Stomach (tissue), 8 donors: ENCODE measurements at regions not wholly inside any gene's neighbourhood (a gene's known extent, or its start where the extent isn't known, plus 50 kb on each side); places are given as distances from the start of the nearest gene placed in this dataset.

ENCODE experiments used
- DNase-seq, 2 donors: peaks; one replicate each; pipeline versions ENCODE4 v3.0.0 to v3.0.0-alpha.2; 2013 to 2019
- H3K27ac ChIP-seq, 5 donors: fragments of 200-600 bp in 4 of 5; sonication (generic) in 4 of 5; one replicate each; pipeline ENCODE4 v1.5.1; 2013 to 2019; ENCODE audit warnings: mild to moderate bottlenecking in 1 of 5, moderate library complexity in 1 of 5
- H3K27me3 ChIP-seq, 3 donors: fragments of 200-600 bp; sonication (generic); one replicate each; pipeline ENCODE4 v1.5.1; 2017 to 2019; ENCODE audit warnings: mixed run types in 1 of 3
- H3K36me3 ChIP-seq, 4 donors: fragments of 200-600 bp; sonication (generic); 1 replicate in 3 of 4; 2 replicates in 1 of 4; pipeline ENCODE4 v1.5.1; 2016 to 2019
- H3K4me1 ChIP-seq, 4 donors: fragments of 200-600 bp; sonication (generic); one replicate each; pipeline ENCODE4 v1.5.1; 2016 to 2019
- H3K4me3 ChIP-seq, 4 donors: fragments of 200-600 bp; sonication (generic) in 3 of 4; one replicate each; pipeline ENCODE4 v1.5.1; 2016 to 2019; ENCODE audit warnings: mild to moderate bottlenecking in 1 of 4
- H3K9me3 ChIP-seq, 4 donors: fragments of 200-600 bp; sonication (generic); one replicate each; pipeline ENCODE4 v1.5.1; 2016 to 2019
- EP300 ChIP-seq: sonication (generic); formaldehyde crosslinking; IDR thresholded peaks from one replicate; pipeline ENCODE4 v1.6.1; 2017; ENCODE audit warnings: antibody characterized with exemption
- POLR2A ChIP-seq, 4 donors: fragments of 450-650 bp; IDR thresholded peaks; one replicate each; pipeline ENCODE4 v1.6.1; 2016; ENCODE audit warnings: antibody characterized with exemption in 4 of 4, control low read depth in 2 of 4, mild to moderate bottlenecking in 1 of 4, moderate library complexity in 1 of 4
- POLR2AphosphoS5 ChIP-seq, 3 donors: sonication (generic); formaldehyde crosslinking; IDR thresholded peaks; one replicate each; pipeline ENCODE4 v1.6.1; 2016; ENCODE audit warnings: antibody characterized with exemption in 3 of 3
- WGBS, 5 donors: extraction: QIAGEN DNeasy Blood & Tissue Kit in 3 of 5; methylation state at CpG; one replicate each; pipeline versions ENCODE4 v1.1.5 to v1.1.7; 2013 to 2018; 5-methylcytosine and 5-hydroxymethylcytosine counted together
- intact Hi-C: fragments of 100-400 bp; cut with DNase I; formaldehyde crosslinking; loops from one replicate; pipeline ENCODE4 v1.15.1; 2023; ENCODE audit warnings: low total_unique reads
- TF ChIP-seq, protein P1 (sequence below), 7 experiments: fragments of 450-650 bp in 4 of 7; fragments of 200-600 bp in 3 of 7; sonication (generic) in 3 of 7; IDR thresholded peaks; one replicate each; pipeline ENCODE4 v1.5.1; 2016 to 2019; ENCODE audit warnings: antibody characterized with exemption in 7 of 7, control low read depth in 2 of 7, mild to moderate bottlenecking in 1 of 7
- donor health status: healthy with polysubstance abuse.
- donor health status: Bipolar disorder and iron deficiency.
- donor health status: healthy.

DNA sequence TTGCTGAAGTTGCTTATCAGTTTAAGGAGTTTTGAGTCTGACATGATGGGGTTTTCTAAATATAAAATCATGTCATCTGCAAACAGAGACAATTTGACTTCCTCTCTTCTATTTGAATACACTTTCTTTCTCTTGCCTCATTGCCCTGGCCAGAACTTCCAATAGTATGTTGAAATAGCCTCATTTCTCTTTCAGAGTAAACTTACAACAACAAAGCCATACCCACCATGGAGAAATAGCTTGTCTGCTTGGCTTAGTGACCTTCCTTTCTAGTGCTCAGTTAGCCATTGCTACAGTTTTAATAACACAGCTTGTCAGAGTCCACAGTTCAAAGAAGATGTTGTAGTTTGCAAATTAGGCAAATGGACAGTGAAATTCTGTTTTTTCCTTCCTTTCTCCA is 228.0 kb downstream of the ETAA1 start:
- Histone ChIP-seq H3K27me3 (no peaks in the 10 kb centered on the region), H3K4me3 (no peak overlapping the region), H3K9me3 (no peaks in the 10 kb centered on the region), H3K27ac (no peak overlapping the region), H3K4me1 (no peaks in the 10 kb centered on the region), H3K36me3 (no peaks in the 10 kb centered on the region)
- DNase-seq, result no peak
- intact Hi-C loops, result no loop called here
- TF ChIP-seq, protein P1, sequence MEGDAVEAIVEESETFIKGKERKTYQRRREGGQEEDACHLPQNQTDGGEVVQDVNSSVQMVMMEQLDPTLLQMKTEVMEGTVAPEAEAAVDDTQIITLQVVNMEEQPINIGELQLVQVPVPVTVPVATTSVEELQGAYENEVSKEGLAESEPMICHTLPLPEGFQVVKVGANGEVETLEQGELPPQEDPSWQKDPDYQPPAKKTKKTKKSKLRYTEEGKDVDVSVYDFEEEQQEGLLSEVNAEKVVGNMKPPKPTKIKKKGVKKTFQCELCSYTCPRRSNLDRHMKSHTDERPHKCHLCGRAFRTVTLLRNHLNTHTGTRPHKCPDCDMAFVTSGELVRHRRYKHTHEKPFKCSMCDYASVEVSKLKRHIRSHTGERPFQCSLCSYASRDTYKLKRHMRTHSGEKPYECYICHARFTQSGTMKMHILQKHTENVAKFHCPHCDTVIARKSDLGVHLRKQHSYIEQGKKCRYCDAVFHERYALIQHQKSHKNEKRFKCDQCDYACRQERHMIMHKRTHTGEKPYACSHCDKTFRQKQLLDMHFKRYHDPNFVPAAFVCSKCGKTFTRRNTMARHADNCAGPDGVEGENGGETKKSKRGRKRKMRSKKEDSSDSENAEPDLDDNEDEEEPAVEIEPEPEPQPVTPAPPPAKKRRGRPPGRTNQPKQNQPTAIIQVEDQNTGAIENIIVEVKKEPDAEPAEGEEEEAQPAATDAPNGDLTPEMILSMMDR (IDR thresholded peaks at IDR 0.05), result no peak
- TF ChIP-seq POLR2A (IDR thresholded peaks at IDR 0.05) (no peak), EP300 (no peak), POLR2AphosphoS5 (IDR thresholded peaks at IDR 0.05) (no peak)

DNA sequence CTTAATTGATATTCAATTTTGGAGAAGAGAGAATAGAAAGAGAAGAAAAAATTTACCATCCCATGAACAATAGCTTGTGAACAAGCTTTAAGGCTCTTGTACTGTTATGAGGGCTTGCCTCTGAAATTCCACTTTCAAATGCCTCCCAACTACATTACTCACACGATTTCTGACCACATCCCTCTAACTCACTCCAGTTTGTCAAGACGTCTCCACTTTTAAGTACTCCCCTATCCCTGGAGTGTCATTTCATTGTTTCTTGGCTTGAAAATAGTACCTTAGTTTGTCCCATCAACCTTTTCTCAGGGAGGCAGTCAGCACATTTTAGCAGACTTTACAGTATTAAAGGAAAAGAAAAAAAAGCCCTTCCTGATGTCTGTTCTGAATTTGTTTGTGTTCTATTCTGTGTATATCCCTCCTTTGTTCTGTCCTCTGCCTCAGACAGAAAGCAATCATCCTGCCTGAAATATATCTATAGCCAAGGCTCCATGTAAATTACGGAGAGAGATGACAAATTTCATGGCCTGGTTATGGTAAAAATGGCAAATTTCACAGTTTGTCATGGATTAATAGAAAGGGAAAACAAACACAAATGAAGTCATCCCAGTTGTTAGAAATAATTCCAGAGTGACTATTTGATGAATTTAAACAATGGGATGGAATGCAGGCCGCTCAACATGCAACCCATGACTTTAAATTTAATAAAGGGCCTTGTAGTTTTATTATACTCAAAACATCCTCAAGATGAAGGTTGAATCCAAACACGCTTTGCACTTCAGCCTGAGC is 228.8 kb downstream of the ETAA1 start:
- 60 to 83% (median 73%) methylated on average over 5 of the region's 5 CpGs for WGBS, 5 donors
- intact Hi-C loops, result no loop called here
- H3K4me1 ChIP-seq, result no peaks in the 10 kb centered on the region
- no peaks in the 10 kb centered on the region for H3K9me3 ChIP-seq
- TF ChIP-seq EP300 (no peak), POLR2A (IDR thresholded peaks at IDR 0.05) (no peak), POLR2AphosphoS5 (IDR thresholded peaks at IDR 0.05) (no peak)
- TF ChIP-seq, protein P1 (IDR thresholded peaks at IDR 0.05), result no peak
- no peak overlapping the region for H3K27ac ChIP-seq
- H3K36me3 ChIP-seq, result no peaks in the 10 kb centered on the region
- no peaks in the 10 kb centered on the region for H3K27me3 ChIP-seq
- no peak overlapping the region for H3K4me3 ChIP-seq
- DNase-seq, result no peak

DNA sequence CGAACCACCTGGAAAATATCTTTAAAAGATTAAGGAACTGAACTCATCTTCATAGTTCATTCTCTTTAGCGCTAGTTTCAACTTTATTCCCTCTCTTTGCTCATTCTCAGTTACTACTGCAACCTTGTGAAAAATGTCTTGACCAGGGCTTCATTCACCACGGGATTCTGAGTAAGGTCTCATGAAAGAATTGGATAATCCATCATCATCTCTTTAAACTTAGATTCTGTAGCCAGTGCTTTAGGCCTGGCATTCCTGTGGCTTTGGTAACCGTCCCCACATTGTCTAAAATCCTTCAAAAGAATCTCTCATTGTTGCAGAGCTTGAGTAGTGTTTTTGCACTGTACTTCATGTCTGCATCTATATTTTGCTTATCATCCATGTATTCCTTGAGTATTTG is 229.5 kb downstream of the ETAA1 start:
- TF ChIP-seq POLR2AphosphoS5 (IDR thresholded peaks at IDR 0.05) (no peak), EP300 (no peak), POLR2A (IDR thresholded peaks at IDR 0.05) (no peak)
- TF ChIP-seq, protein P1 (IDR thresholded peaks at IDR 0.05), result no peak
- intact Hi-C loops, result no loop called here
- no peaks in the 10 kb centered on the region for H3K9me3 ChIP-seq
- H3K36me3 ChIP-seq, result no peaks in the 10 kb centered on the region
- no peak overlapping the region for H3K4me3 ChIP-seq
- WGBS, 5 donors, result 65 to 77% (median 72%) methylated on average over 4 of the region's 4 CpGs
- DNase-seq, result no peak
- no peak overlapping the region for H3K27ac ChIP-seq
- no peaks in the 10 kb centered on the region for H3K27me3 ChIP-seq
- H3K4me1 ChIP-seq, result no peaks in the 10 kb centered on the region

DNA sequence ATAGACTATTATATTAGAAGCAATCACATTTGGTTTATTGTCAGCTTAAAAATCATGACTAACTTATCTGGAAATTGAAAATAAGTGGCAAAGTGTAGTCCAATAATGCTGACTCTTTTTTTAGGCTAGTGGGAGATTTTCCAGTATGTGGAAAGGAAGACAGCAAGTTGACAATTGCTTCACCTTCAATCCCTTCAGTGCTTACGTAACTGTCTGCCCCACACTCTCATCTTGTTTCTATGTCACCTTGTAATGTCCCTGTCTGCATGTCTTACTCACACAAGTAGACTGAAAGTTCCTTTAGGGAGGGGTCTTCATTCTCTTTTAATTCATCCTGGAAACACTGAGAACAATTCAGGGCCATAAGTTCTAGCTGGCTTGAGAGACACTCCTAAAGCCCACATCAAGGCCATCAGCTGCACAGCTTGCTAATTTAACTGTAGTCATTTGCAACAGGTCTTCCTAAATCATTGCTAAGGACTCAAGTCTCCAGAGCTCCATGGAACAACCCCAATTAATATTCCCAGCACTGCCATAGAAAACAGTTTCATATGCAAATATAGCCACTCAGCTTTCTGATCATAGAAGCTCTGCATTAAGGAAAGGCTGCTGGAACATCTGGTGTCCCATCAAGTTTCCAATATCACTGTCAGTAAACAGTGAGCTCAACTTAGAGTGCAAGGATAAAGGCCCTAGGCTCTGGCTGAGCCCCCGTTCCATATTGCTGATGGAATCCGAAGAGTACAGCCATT is 230.5 kb downstream of the ETAA1 start:
- H3K4me1 ChIP-seq, result no peaks in the 10 kb centered on the region
- H3K27ac ChIP-seq, result no peak overlapping the region
- WGBS, 5 donors, result 90 to 95% (median 91%) methylated on average over 3 of the region's 3 CpGs
- H3K36me3 ChIP-seq, result no peaks in the 10 kb centered on the region
- TF ChIP-seq POLR2A (IDR thresholded peaks at IDR 0.05) (no peak), POLR2AphosphoS5 (IDR thresholded peaks at IDR 0.05) (no peak), EP300 (no peak)
- TF ChIP-seq, protein P1 (IDR thresholded peaks at IDR 0.05), result no peak
- no peak overlapping the region for H3K4me3 ChIP-seq
- H3K9me3 ChIP-seq, result no peaks in the 10 kb centered on the region
- intact Hi-C loops, result no loop called here
- no peaks in the 10 kb centered on the region for H3K27me3 ChIP-seq
- no peak for DNase-seq
